ENCODE measurements at regions not wholly inside any gene's neighbourhood (a gene's known extent, or its start where the extent isn't known, plus 50 kb on each side); places are given as distances from the start of the nearest gene placed in this dataset.

DNA sequence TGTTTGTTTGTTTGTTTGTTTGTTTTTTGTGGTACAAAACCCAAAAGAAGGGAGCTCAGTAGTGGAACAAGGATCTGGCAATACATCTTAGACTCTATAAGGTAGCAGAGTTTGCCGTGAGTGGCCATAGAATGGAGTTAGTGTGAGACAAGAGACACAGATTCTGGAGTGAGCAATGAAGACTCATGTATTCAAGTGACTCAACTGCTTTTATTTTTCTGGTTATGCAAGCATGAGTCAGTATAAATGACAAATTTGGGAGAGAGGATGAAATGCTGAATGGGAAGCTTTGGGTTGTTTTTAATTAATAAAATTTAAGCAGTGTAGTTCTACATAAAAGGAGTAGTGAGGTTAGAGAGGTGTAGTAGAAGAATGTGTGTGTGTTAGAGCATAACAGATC lies 143.6 kb upstream of the ANO5 start:
- no peaks in the 10 kb centered on the region for H3K9me2 ChIP-seq (ENCODE audit: insufficient read depth, low read length)
- H4K20me1 ChIP-seq (ENCODE audit: insufficient read depth, low read length): no peaks in the 10 kb centered on the region
- no peak overlapping the region for H3K4me3 ChIP-seq (ENCODE audit: low read depth, low read length, poor library complexity, severe bottlenecking)
- DNase-seq (ENCODE audit: low spot score): no peak
- H3K4me2 ChIP-seq (ENCODE audit: low read length): no peak overlapping the region
- no peaks in the 10 kb centered on the region for H3K9me3 ChIP-seq (ENCODE audit: low read length)
- no peak overlapping the region for H2AFZ ChIP-seq (ENCODE audit: low read length)
- no TSS peak for BruUV-seq (replicated peaks)
- TF ChIP-seq EZH2phosphoT487 (IDR thresholded peaks at IDR 0.05; ENCODE audit: borderline replicate concordance, low read depth, low read length): no peak
- TF ChIP-seq, protein P1, sequence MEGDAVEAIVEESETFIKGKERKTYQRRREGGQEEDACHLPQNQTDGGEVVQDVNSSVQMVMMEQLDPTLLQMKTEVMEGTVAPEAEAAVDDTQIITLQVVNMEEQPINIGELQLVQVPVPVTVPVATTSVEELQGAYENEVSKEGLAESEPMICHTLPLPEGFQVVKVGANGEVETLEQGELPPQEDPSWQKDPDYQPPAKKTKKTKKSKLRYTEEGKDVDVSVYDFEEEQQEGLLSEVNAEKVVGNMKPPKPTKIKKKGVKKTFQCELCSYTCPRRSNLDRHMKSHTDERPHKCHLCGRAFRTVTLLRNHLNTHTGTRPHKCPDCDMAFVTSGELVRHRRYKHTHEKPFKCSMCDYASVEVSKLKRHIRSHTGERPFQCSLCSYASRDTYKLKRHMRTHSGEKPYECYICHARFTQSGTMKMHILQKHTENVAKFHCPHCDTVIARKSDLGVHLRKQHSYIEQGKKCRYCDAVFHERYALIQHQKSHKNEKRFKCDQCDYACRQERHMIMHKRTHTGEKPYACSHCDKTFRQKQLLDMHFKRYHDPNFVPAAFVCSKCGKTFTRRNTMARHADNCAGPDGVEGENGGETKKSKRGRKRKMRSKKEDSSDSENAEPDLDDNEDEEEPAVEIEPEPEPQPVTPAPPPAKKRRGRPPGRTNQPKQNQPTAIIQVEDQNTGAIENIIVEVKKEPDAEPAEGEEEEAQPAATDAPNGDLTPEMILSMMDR (conservative IDR thresholded peaks at IDR 0.05; ENCODE audit: low read length): no peak
- H3K27ac ChIP-seq (ENCODE audit: low read depth, low read length, poor library complexity, severe bottlenecking): no peak overlapping the region
- POLR2A ChIA-PET: interaction anchor here (0.6 kb wide), 1 partner anchor 1013 kb away, joined by 3 read pairs; no protein-coding TSS in a partner anchor
- no peaks in the 10 kb centered on the region for H3K4me1 ChIP-seq (ENCODE audit: insufficient read depth, low read length, poor library complexity, severe bottlenecking)
- intact Hi-C loops (cut with micrococcal nuclease; ENCODE audit: unreplicated experiment): no loop called here
- no peaks in the 10 kb centered on the region for H3K79me2 ChIP-seq (ENCODE audit: insufficient read depth, low read depth, low read length)
- CTCF ChIA-PET (ENCODE audit: unreplicated experiment): no interaction called here
- no peaks in the 10 kb centered on the region for H3K36me3 ChIP-seq (ENCODE audit: insufficient read depth, low read length)

GRCh38 chr11:22065472-22065871 lies 127.4 kb upstream of the ANO5 start:
- POLR2A ChIA-PET: no interaction called here

GRCh38 chr11:22069844-22070243 lies 123.0 kb upstream of the ANO5 start:
- H3K9me2 ChIP-seq (ENCODE audit: insufficient read depth, low read length): no peaks in the 10 kb centered on the region
- POLR2A ChIA-PET: interaction anchor here (1.4 kb wide), 1 partner anchor 10 kb away, joined by 3 read pairs; no protein-coding TSS in a partner anchor
- H3K36me3 ChIP-seq (ENCODE audit: insufficient read depth, low read length): no peaks in the 10 kb centered on the region
- CTCF ChIA-PET (ENCODE audit: unreplicated experiment): no interaction called here
- H3K4me1 ChIP-seq (ENCODE audit: insufficient read depth, low read length, poor library complexity, severe bottlenecking): no peaks in the 10 kb centered on the region
- intact Hi-C loops (cut with micrococcal nuclease; ENCODE audit: unreplicated experiment): no loop called here
- no peak overlapping the region for H3K27ac ChIP-seq (ENCODE audit: low read depth, low read length, poor library complexity, severe bottlenecking)
- no peaks in the 10 kb centered on the region for H3K9me3 ChIP-seq (ENCODE audit: low read length)
- BruUV-seq (replicated peaks): no TSS peak
- no peak overlapping the region for H3K4me2 ChIP-seq (ENCODE audit: low read length)
- no peak for TF ChIP-seq EZH2phosphoT487 (IDR thresholded peaks at IDR 0.05; ENCODE audit: borderline replicate concordance, low read depth, low read length)
- TF ChIP-seq, protein P1 (conservative IDR thresholded peaks at IDR 0.05; ENCODE audit: low read length): no peak
- DNase-seq (ENCODE audit: low spot score): no peak
- no peak overlapping the region for H3K4me3 ChIP-seq (ENCODE audit: low read depth, low read length, poor library complexity, severe bottlenecking)
- H3K79me2 ChIP-seq (ENCODE audit: insufficient read depth, low read depth, low read length): no peaks in the 10 kb centered on the region
- H2AFZ ChIP-seq (ENCODE audit: low read length): no peak overlapping the region
- H4K20me1 ChIP-seq (ENCODE audit: insufficient read depth, low read length): no peaks in the 10 kb centered on the region

More at GRCh38 chr11:22065472-22065871, 127.4 kb upstream of the ANO5 start:
- no peaks in the 10 kb centered on the region for H3K4me1 ChIP-seq (ENCODE audit: insufficient read depth, low read length, poor library complexity, severe bottlenecking)
- TF ChIP-seq, protein P1 (conservative IDR thresholded peaks at IDR 0.05; ENCODE audit: low read length): no peak
- no peak overlapping the region for H3K4me3 ChIP-seq (ENCODE audit: low read depth, low read length, poor library complexity, severe bottlenecking)
- no peaks in the 10 kb centered on the region for H4K20me1 ChIP-seq (ENCODE audit: insufficient read depth, low read length)
- DNase-seq (ENCODE audit: low spot score): no peak
- no peak overlapping the region for H3K27ac ChIP-seq (ENCODE audit: low read depth, low read length, poor library complexity, severe bottlenecking)
- no peaks in the 10 kb centered on the region for H3K9me3 ChIP-seq (ENCODE audit: low read length)
- CTCF ChIA-PET (ENCODE audit: unreplicated experiment): no interaction called here
- no peak overlapping the region for H2AFZ ChIP-seq (ENCODE audit: low read length)
- BruUV-seq (replicated peaks): no TSS peak
- intact Hi-C loops (cut with micrococcal nuclease; ENCODE audit: unreplicated experiment): no loop called here
- H3K4me2 ChIP-seq (ENCODE audit: low read length): no peak overlapping the region
- no peaks in the 10 kb centered on the region for H3K9me2 ChIP-seq (ENCODE audit: insufficient read depth, low read length)
- no peaks in the 10 kb centered on the region for H3K79me2 ChIP-seq (ENCODE audit: insufficient read depth, low read depth, low read length)
- no peaks in the 10 kb centered on the region for H3K36me3 ChIP-seq (ENCODE audit: insufficient read depth, low read length)
